ENCODE measurements at regions not wholly inside any gene's neighbourhood (a gene's known extent, or its start where the extent isn't known, plus 50 kb on each side); places are given as distances from the start of the nearest gene placed in this dataset.

GRCh38 chr4:166682200-166682599 is 552.1 kb downstream of the SPOCK3 start:
- Histone ChIP-seq H3K36me3 (ENCODE audit: control insufficient read depth in 1 of 2, insufficient read depth in 2 of 2, low read length in 2 of 2) (no peaks in the 10 kb centered on the region), H3K4me3 (replicated peaks in 1 of 2; ENCODE audit: low read depth in 1 of 2, low read length in 2 of 2) (no peak overlapping the region), H3K27ac (ENCODE audit: low read depth, low read length) (no peak overlapping the region), H3K9ac (ENCODE audit: low read length) (no peak overlapping the region), H3K4me1 (ENCODE audit: control insufficient read depth in 1 of 2, insufficient read depth in 2 of 2, low read length in 2 of 2) (no peaks in the 10 kb centered on the region), H4K20me1 (ENCODE audit: insufficient read depth) (no peaks in the 10 kb centered on the region), H3K27me3 (ENCODE audit: insufficient read depth, low read length) (no peaks in the 10 kb centered on the region), H3K9me2 (ENCODE audit: insufficient read depth) (no peaks in the 10 kb centered on the region), H3K9me3 (ENCODE audit: control insufficient read depth in 1 of 2, insufficient read depth in 1 of 2, low read depth in 1 of 2, low read length in 2 of 2) (no peaks in the 10 kb centered on the region), H3K79me2 (ENCODE audit: insufficient read depth, low read length) (no peaks in the 10 kb centered on the region), H2AFZ (ENCODE audit: low read depth, low read length, poor library complexity, severe bottlenecking) (no peak overlapping the region), H3K4me2 (ENCODE audit: low read length) (no peak overlapping the region)
- intact Hi-C loops (cut with micrococcal nuclease): no loop called here
- BruUV-seq (replicated peaks): no TSS peak
- DNase-seq (ENCODE audit: low read depth, low spot score) (no peak), ATAC-seq (no peak)
- POLR2A ChIA-PET: no interaction called here
- CTCF ChIA-PET: no interaction called here
- TF ChIP-seq ATF3 (IDR thresholded peaks at IDR 0.05) (no peak), RAD21 (IDR thresholded peaks at IDR 0.05; ENCODE audit: low read depth) (no peak), SRF (IDR thresholded peaks at IDR 0.05; ENCODE audit: low read depth) (no peak)
- RAD21 ChIA-PET (ENCODE audit: low non-redundant PET in 1 of 2, low total read pairs in 2 of 2, uncharacterized antibody in 2 of 2, unreplicated experiment in 2 of 2): no interaction called here

All from HCT116 (cell line).